ENCODE measurements at regions not wholly inside any gene's neighbourhood (a gene's known extent, or its start where the extent isn't known, plus 50 kb on each side); places are given as distances from the start of the nearest gene placed in this dataset.

DNA sequence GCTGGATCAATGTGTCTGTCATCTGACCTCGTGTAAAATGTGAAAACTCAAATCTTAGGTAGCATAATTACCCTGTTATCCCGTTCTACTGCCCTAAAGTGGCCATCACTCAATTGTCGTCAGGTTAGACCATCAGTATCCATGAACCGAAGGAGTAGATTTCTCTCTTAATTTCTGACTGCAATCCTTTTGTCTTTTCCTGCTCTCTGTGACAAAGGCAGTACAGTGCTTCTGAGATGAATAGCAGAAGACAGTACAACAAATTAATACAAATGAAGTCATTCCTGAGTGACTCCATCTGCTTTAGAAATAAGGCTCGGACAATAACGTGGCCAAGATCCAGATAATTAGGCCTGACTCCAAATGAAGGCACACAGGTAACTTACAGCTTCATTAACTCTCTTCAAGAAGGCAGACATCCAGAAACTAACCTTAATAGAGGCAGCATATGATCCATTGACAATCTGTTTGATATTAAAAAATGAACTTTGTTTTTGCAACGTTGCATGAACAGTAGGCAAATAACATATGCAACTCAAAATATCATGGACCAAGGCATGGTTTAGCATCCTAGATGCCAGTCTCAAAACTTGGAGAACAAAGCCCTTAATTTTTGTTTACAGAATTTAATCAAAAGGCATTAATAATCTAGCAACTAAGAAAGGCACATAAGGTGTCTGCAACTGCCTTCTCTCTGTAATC lies 96.7 kb upstream of the CDH20 start:
- CTCF ChIA-PET, result no interaction called here
- TF ChIP-seq, protein P1, sequence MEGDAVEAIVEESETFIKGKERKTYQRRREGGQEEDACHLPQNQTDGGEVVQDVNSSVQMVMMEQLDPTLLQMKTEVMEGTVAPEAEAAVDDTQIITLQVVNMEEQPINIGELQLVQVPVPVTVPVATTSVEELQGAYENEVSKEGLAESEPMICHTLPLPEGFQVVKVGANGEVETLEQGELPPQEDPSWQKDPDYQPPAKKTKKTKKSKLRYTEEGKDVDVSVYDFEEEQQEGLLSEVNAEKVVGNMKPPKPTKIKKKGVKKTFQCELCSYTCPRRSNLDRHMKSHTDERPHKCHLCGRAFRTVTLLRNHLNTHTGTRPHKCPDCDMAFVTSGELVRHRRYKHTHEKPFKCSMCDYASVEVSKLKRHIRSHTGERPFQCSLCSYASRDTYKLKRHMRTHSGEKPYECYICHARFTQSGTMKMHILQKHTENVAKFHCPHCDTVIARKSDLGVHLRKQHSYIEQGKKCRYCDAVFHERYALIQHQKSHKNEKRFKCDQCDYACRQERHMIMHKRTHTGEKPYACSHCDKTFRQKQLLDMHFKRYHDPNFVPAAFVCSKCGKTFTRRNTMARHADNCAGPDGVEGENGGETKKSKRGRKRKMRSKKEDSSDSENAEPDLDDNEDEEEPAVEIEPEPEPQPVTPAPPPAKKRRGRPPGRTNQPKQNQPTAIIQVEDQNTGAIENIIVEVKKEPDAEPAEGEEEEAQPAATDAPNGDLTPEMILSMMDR (IDR thresholded peaks at IDR 0.05; ENCODE audit: insufficient read depth, low read length, missing control alignments), result no peak
- POLR2A ChIA-PET, result no interaction called here
- DNase-seq (ENCODE audit: low read depth, low spot score), result no peak
- H3K4me3 ChIP-seq (ENCODE audit: low read depth, low read length), result no peak overlapping the region

DNA sequence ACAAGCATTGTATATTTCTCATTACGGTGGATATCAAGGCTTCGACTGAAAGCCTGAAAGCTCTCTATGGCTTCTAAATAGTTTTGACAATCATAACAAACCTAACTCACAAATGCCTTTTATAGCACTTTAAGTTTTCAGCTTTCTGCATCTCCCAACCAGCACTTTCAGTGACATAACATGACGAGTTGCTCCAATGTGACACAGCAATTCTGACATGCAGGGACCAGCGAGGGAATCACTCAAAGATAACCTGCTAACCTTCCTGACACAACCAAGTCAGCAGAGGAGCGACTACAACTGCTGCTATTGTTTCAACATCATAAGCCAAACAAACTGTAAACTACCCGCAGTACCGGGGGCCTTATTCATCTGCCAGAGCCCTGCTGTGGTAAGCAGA lies 95.7 kb upstream of the CDH20 start:
- no peak for DNase-seq (ENCODE audit: low read depth, low spot score)
- ChIA-PET POLR2A (no interaction called here), CTCF (no interaction called here)
- no peak overlapping the region for H3K4me3 ChIP-seq (ENCODE audit: low read depth, low read length)
- TF ChIP-seq, protein P1 (IDR thresholded peaks at IDR 0.05; ENCODE audit: insufficient read depth, low read length, missing control alignments), result no peak

DNA sequence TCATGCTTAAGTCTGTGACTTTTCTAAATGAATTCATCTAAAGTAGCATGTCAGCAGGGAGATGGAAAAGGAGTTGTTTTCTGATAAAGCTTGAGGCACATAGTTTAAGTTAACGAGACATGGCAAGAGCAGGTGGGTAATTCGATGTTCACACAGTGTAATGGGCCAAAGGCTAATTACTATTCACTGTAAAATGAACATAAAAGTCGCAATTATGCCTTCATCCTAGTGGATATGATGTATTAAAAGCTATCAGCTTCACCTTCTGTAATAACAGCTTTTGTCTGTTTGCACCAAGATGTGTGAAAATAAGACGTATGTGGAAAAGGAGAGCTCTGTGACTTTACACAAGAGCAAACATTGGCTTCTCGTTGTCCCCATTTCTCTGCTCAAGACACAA lies 94.2 kb upstream of the CDH20 start:
- TF ChIP-seq, protein P1 (IDR thresholded peaks at IDR 0.05; ENCODE audit: insufficient read depth, low read length, missing control alignments), result no peak
- ChIA-PET CTCF (no interaction called here), POLR2A (no interaction called here)
- H3K4me3 ChIP-seq (ENCODE audit: low read depth, low read length), result no peak overlapping the region
- no peak for DNase-seq (ENCODE audit: low read depth, low spot score)

DNA sequence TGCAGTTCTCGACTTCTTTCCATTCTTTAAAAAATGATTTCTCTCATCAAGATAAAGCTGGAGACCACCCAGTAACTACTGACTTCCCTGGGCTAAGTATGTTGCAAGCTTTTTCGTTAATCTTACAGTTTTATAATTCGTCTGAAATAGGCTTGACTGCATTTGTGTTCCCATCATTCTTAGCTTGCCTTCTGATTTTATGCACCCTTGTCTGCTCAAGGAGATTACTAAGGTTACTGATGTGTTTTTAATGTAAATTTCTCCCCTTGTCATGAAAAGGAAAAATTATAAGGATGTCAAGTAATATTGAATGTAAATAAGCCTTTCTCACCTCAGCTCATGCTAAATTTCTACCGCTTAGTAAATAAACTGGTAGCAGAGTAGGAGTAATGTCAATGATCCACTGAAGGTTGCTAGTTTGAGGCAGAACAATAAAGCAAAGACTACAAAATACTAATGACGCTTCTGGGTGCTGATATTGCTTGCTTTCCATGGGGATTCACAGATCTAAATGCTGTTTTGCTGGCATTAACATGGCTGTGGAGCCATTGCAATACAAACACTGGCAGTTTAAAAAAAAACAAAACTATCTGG lies 91.9 kb upstream of the CDH20 start:
- TF ChIP-seq, protein P1 (IDR thresholded peaks at IDR 0.05; ENCODE audit: insufficient read depth, low read length, missing control alignments), result no peak
- H3K4me3 ChIP-seq (ENCODE audit: low read depth, low read length), result no peak overlapping the region
- DNase-seq (ENCODE audit: low read depth, low spot score), result no peak
- POLR2A ChIA-PET, result no interaction called here
- CTCF ChIA-PET, result no interaction called here

DNA sequence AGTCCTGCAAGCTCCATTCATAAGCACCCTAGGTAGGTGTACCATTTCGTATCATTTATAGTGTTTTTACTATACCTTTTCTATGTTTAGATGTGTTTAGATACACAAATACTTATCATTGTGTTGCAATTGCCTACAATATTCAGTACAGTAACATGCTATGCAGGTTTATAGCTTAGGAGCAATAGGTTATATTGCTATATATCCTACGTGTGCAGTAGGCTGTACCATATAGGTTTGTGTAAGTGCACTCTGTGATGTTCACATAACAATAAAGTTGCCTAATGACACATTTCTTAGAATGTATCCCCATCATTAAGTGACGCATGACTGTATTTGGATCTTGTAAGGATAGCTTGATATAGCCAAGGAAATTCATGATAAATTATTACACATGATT lies 88.6 kb upstream of the CDH20 start:
- no peak overlapping the region for H3K4me3 ChIP-seq (ENCODE audit: low read depth, low read length)
- TF ChIP-seq, protein P1 (IDR thresholded peaks at IDR 0.05; ENCODE audit: insufficient read depth, low read length, missing control alignments), result no peak
- CTCF ChIA-PET, result no interaction called here
- POLR2A ChIA-PET, result no interaction called here
- DNase-seq (ENCODE audit: low read depth, low spot score), result no peak

DNA sequence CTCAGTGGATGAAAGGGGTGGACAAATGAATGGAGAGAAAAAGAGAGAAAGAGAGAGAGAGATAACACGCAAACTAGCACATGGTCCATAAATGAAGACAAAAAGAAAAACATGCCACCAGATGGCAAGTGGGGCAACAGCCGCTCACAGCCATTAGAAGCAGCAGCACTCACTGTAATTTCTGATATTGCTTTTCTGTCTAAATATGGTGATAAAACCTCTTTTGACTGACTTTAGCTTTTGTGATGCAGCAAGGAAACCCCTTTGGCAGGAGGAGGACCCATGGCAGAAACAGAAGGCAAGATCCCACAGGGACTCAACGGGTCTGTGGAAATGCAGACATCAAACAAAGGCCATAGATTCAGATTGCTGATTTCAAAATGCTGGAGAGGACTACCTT lies 88.0 kb upstream of the CDH20 start:
- H3K4me3 ChIP-seq (ENCODE audit: low read depth, low read length), result no peak overlapping the region
- no peak for DNase-seq (ENCODE audit: low read depth, low spot score)
- ChIA-PET CTCF (no interaction called here), POLR2A (interaction anchor here (0.5 kb wide), 1 partner anchor 80 kb away, joined by 6 read pairs; no protein-coding TSS in a partner anchor)
- TF ChIP-seq, protein P1 (IDR thresholded peaks at IDR 0.05; ENCODE audit: insufficient read depth, low read length, missing control alignments), result no peak

All from AG04449 (cell line).